Fibroblast of lung (primary cell): ENCODE measurements at regions not wholly inside any gene's neighbourhood (a gene's known extent, or its start where the extent isn't known, plus 50 kb on each side); places are given as distances from the start of the nearest gene placed in this dataset.

Experiments used
- CTCF ChIP-seq, 2 donors: IDR thresholded peaks in 1 of 2; conservative IDR thresholded peaks in 1 of 2; 1 replicate in 1 of 2; 2 replicates in 1 of 2; pipeline ENCODE4 v1.5.1; 2011 to 2012; ENCODE audit warnings: low read length in 2 of 2, control low read depth in 1 of 2, inconsistent platforms in 1 of 2, low read depth in 1 of 2, mild to moderate bottlenecking in 1 of 2
- EZH2 ChIP-seq: IDR thresholded peaks from 2 replicates; pipeline ENCODE4 v1.5.1; 2012; ENCODE audit warnings: low read length, control low read depth, mild to moderate bottlenecking; ENCODE audit errors: missing control alignments

GRCh38 chr4:38195911-38196310 lies 235.7 kb downstream of the PTTG2 start:
- TF ChIP-seq CTCF (conservative IDR thresholded peaks at IDR 0.05 in 1 of 2, IDR thresholded peaks at IDR 0.05 in 1 of 2; ENCODE audit: low read depth in 1 of 2, low read length in 2 of 2) (no peak), EZH2 (no peak)
